Endodermal cell (in vitro differentiated cells): ENCODE measurements at regions not wholly inside any gene's neighbourhood (a gene's known extent, or its start where the extent isn't known, plus 50 kb on each side); places are given as distances from the start of the nearest gene placed in this dataset.

Source experiments
- DNase-seq: peaks from one replicate; pipeline ENCODE4 v3.0.0-alpha.2; 2017
- H3K27ac ChIP-seq: 2 replicates; pipeline ENCODE4 v1.5.1; 2013; ENCODE audit warnings: mild to moderate bottlenecking, low read depth, low read length, moderate library complexity
- H3K27me3 ChIP-seq: 2 replicates; pipeline ENCODE4 v1.6.1; 2013; ENCODE audit warnings: mild to moderate bottlenecking, low read length, moderate library complexity; ENCODE audit not compliant: insufficient read depth, control insufficient read depth, poor library complexity, severe bottlenecking
- H3K36me3 ChIP-seq: 2 replicates; pipeline ENCODE4 v1.7.0; 2013; ENCODE audit warnings: mild to moderate bottlenecking, low read length, moderate library complexity; ENCODE audit not compliant: control insufficient read depth, insufficient read depth
- H3K4me1 ChIP-seq: one replicate; pipeline ENCODE4 v1.7.0; 2013; ENCODE audit warnings: low read length; ENCODE audit not compliant: control insufficient read depth, insufficient read depth
- H3K4me3 ChIP-seq: 2 replicates; pipeline ENCODE4 v1.5.1; 2013; ENCODE audit warnings: mild to moderate bottlenecking, low read length, moderate library complexity
- H3K9ac ChIP-seq: 2 replicates; pipeline ENCODE4 v1.6.1; 2013; ENCODE audit warnings: mild to moderate bottlenecking, low read length, moderate library complexity; ENCODE audit not compliant: poor library complexity, severe bottlenecking; ENCODE audit errors: extremely low read depth
- H3K9me3 ChIP-seq: 2 replicates; pipeline ENCODE4 v1.6.1; 2013; ENCODE audit warnings: mild to moderate bottlenecking, low read length, moderate library complexity; ENCODE audit not compliant: control insufficient read depth
- H3K27ac Mint-ChIP-seq: 2 replicates; pipeline ENCODE4 v1.8.0; 2020; ENCODE audit warnings: mixed read lengths
- H3K27me3 Mint-ChIP-seq: 2 replicates; pipeline ENCODE4 v1.8.0; 2021; ENCODE audit warnings: mild to moderate bottlenecking, mixed read lengths; ENCODE audit not compliant: insufficient read depth
- H3K36me3 Mint-ChIP-seq: 2 replicates; pipeline ENCODE4 v1.8.0; 2020; ENCODE audit warnings: low read depth, mixed read lengths
- H3K4me1 Mint-ChIP-seq: 2 replicates; pipeline ENCODE4 v1.8.0; 2020; ENCODE audit warnings: mixed read lengths
- H3K4me3 Mint-ChIP-seq: 2 replicates; pipeline ENCODE4 v1.8.0; 2020; ENCODE audit warnings: mild to moderate bottlenecking, moderate library complexity, mixed read lengths
- H3K9me3 Mint-ChIP-seq: 2 replicates; pipeline ENCODE4 v1.8.0; 2020; ENCODE audit warnings: mild to moderate bottlenecking, mixed read lengths
- CTCF ChIP-seq: fragments of 200-600 bp; sonication (generic); conservative IDR thresholded peaks from 2 replicates; pipeline ENCODE4 v1.5.0; 2021; ENCODE audit warnings: antibody characterized with exemption, mild to moderate bottlenecking
- WGBS, 2 experiments: methylation state at CpG; one replicate each; pipeline versions ENCODE4 v1.1.5 to v1.1.7; 2013; ENCODE audit warnings: missing lambda C conversion rate in 2 of 2, mixed read lengths in 1 of 2; ENCODE audit not compliant: insufficient coverage in 1 of 2, insufficient read length in 1 of 2; 5-methylcytosine and 5-hydroxymethylcytosine counted together

GRCh38 chr5:116824751-116825438 lies 250.3 kb upstream of the SEMA6A start:
- no peak for TF ChIP-seq CTCF
- WGBS, 2 experiments: 78 to 100% methylated on average over 1 to 3 of the region's 3 CpGs
- Mint-ChIP-seq H3K36me3 (no peaks in the 10 kb centered on the region), H3K4me3 (no peak overlapping the region), H3K9me3 (no peaks in the 10 kb centered on the region), H3K27me3 (no peaks in the 10 kb centered on the region), H3K27ac (no peak overlapping the region), H3K4me1 (peaks cover 44% of the 10 kb centered on the region)
- Histone ChIP-seq H3K9ac (no peak overlapping the region), H3K27ac (no peak overlapping the region), H3K27me3 (no peaks in the 10 kb centered on the region), H3K36me3 (no peaks in the 10 kb centered on the region), H3K4me1 (peaks cover 6% of the 10 kb centered on the region), H3K4me3 (no peak overlapping the region), H3K9me3 (no peaks in the 10 kb centered on the region)
- no peak for DNase-seq

GRCh38 chr5:116814626-116815385 lies 240.2 kb upstream of the SEMA6A start:
- H3K4me3 ChIP-seq: no peak overlapping the region
- no peak overlapping the region for H3K9ac ChIP-seq
- no peaks in the 10 kb centered on the region for H3K36me3 ChIP-seq
- H3K4me1 ChIP-seq: peaks cover 10% of the 10 kb centered on the region
- Mint-ChIP-seq H3K9me3 (peaks cover 3% of the 10 kb centered on the region), H3K4me3 (no peak overlapping the region), H3K27me3 (no peaks in the 10 kb centered on the region), H3K36me3 (no peaks in the 10 kb centered on the region), H3K4me1 (peaks cover 35% of the 10 kb centered on the region), H3K27ac (peak overlapping the region; percentile 36)
- no peaks in the 10 kb centered on the region for H3K27me3 ChIP-seq
- TF ChIP-seq CTCF: no peak
- H3K9me3 ChIP-seq: peaks cover 6% of the 10 kb centered on the region
- H3K27ac ChIP-seq: peak overlapping the region; percentile 81
- WGBS, 2 experiments: 81 to 93% methylated on average over 2 to 9 of the region's 10 CpGs
- DNase-seq: peak; percentile 55

- Histone ChIP-seq H3K27ac (no peak overlapping the region), H3K4me3 (no peak overlapping the region), H3K9me3 (peaks cover 6% of the 10 kb centered on the region), H3K36me3 (no peaks in the 10 kb centered on the region), H3K4me1 (peaks cover 10% of the 10 kb centered on the region), H3K27me3 (no peaks in the 10 kb centered on the region), H3K9ac (no peak overlapping the region)
- no peak overlapping the region for H3K27ac Mint-ChIP-seq
- H3K9me3 Mint-ChIP-seq: peaks cover 3% of the 10 kb centered on the region
- 44 to 100% methylated on average over 1 to 2 of the region's 2 CpGs for WGBS, 2 experiments
- no peaks in the 10 kb centered on the region for H3K27me3 Mint-ChIP-seq
- no peak overlapping the region for H3K4me3 Mint-ChIP-seq
- peaks cover 36% of the 10 kb centered on the region for H3K4me1 Mint-ChIP-seq
- H3K36me3 Mint-ChIP-seq: no peaks in the 10 kb centered on the region
- no peak for TF ChIP-seq CTCF
- DNase-seq: no peak
These were observed 239.3 kb upstream of the SEMA6A start for GRCh38 chr5:116813906-116814305.
